GM18502 (cell line): ENCODE measurements at regions not wholly inside any gene's neighbourhood (a gene's known extent, or its start where the extent isn't known, plus 50 kb on each side); places are given as distances from the start of the nearest gene placed in this dataset.

ENCODE experiments used
- ATAC-seq: cut with Tn5 transposase; IDR thresholded peaks from one replicate; pipeline ENCODE4 v1.9.1; 2021; ENCODE audit warnings: mild to moderate bottlenecking; ENCODE audit not compliant: unreplicated experiment, poor library complexity

- peak; percentile 58 for ATAC-seq
Observed at GRCh38 chr12:4857472-4858291, 52.0 kb upstream of the KCNA1 start.

- no peak for ATAC-seq
Observed at GRCh38 chr12:4858386-4858785, 51.3 kb upstream of the KCNA1 start.

GRCh38 chr12:4859478-4860210 lies 50.1 kb upstream of the KCNA1 start:
- ATAC-seq = no peak
